OCI-LY7 (cell line): ENCODE measurements at regions not wholly inside any gene's neighbourhood (a gene's known extent, or its start where the extent isn't known, plus 50 kb on each side); places are given as distances from the start of the nearest gene placed in this dataset.

ENCODE experiments used
- BruUV-seq: library from RNA; stranded (reverse); fragments of 400-500 nt; replicated peaks from 2 replicates; lab custom pipeline; 2021; lab: Mats Ljungman, UMichigan
- CTCF ChIA-PET: fragments of 300-600 bp; sonication (Branson Sonifier 250); formaldehyde crosslinking; loops from one replicate; lab custom pipeline; 2022; ENCODE audit warnings: antibody characterized with exemption; ENCODE audit not compliant: unreplicated experiment; lab: Charles Lee
- POLR2A ChIA-PET: fragments of 300-600 bp; sonication (Branson Sonifier 250); formaldehyde crosslinking; loops from one replicate; lab custom pipeline; 2022; ENCODE audit warnings: antibody characterized with exemption; lab: Charles Lee
- DNase-seq: peaks from one replicate; pipeline ENCODE4 v3.0.0-alpha.2; 2015; ENCODE audit warnings: low spot score
- H2AFZ ChIP-seq: fragments of 200-600 bp; sonication (generic), shearing (Covaris generic); 2 replicates; pipeline ENCODE4 v1.6.1; 2014; ENCODE audit warnings: mild to moderate bottlenecking, antibody characterized with exemption, low read length, moderate library complexity
- H3K27ac ChIP-seq: fragments of 200-600 bp; sonication (generic); 2 replicates; pipeline ENCODE4 v1.5.1; 2014; ENCODE audit warnings: mixed run types, low read depth, mild to moderate bottlenecking, moderate library complexity, low read length, inconsistent platforms; ENCODE audit not compliant: poor library complexity, severe bottlenecking
- H3K36me3 ChIP-seq: fragments of 200-600 bp; sonication (generic); 2 replicates; pipeline ENCODE4 v1.6.1; 2014; ENCODE audit warnings: mild to moderate bottlenecking, antibody characterized with exemption, low read length, moderate library complexity, mixed read lengths; ENCODE audit not compliant: insufficient read depth
- H3K4me1 ChIP-seq: fragments of 200-600 bp; sonication (generic); 2 replicates; pipeline ENCODE4 v1.5.1; 2014; ENCODE audit warnings: mild to moderate bottlenecking, low read length; ENCODE audit not compliant: insufficient read depth, poor library complexity, severe bottlenecking
- H3K4me2 ChIP-seq: fragments of 200-600 bp; sonication (generic); 2 replicates; pipeline ENCODE4 v1.6.1; 2014; ENCODE audit warnings: mild to moderate bottlenecking, low read length
- H3K4me3 ChIP-seq: fragments of 200-600 bp; sonication (generic); 2 replicates; pipeline ENCODE4 v1.5.1; 2014; ENCODE audit warnings: mild to moderate bottlenecking, low read depth, low read length; ENCODE audit not compliant: poor library complexity, severe bottlenecking
- H3K79me2 ChIP-seq: fragments of 200-600 bp; sonication (generic); 2 replicates; pipeline ENCODE4 v1.6.1; 2016; ENCODE audit warnings: low read depth, mild to moderate bottlenecking, low read length, moderate library complexity, mixed read lengths; ENCODE audit not compliant: insufficient read depth
- H3K9me2 ChIP-seq: fragments of 200-600 bp; sonication (generic); 2 replicates; pipeline ENCODE4 v1.6.1; 2016; ENCODE audit warnings: mild to moderate bottlenecking, low read length, mixed read lengths; ENCODE audit not compliant: insufficient read depth
- H3K9me3 ChIP-seq: fragments of 200-600 bp; sonication (generic); 2 replicates; pipeline ENCODE4 v1.6.1; 2014; ENCODE audit warnings: mild to moderate bottlenecking, mixed run types, low read length, mixed read lengths
- H4K20me1 ChIP-seq: fragments of 200-600 bp; sonication (generic); 2 replicates; pipeline ENCODE4 v1.6.1; 2014; ENCODE audit warnings: mild to moderate bottlenecking, antibody characterized with exemption, low read length, moderate library complexity, mixed read lengths; ENCODE audit not compliant: insufficient read depth
- CTCF ChIP-seq: fragments of 200-600 bp; sonication (generic); conservative IDR thresholded peaks from 2 replicates; pipeline ENCODE4 v1.5.1; 2014; ENCODE audit warnings: mild to moderate bottlenecking, antibody characterized with exemption, low read length, moderate library complexity, mixed read lengths
- EZH2phosphoT487 ChIP-seq: fragments of 200-600 bp; sonication (generic); IDR thresholded peaks from 2 replicates; pipeline ENCODE4 v1.6.1; 2018; ENCODE audit warnings: low read depth, borderline replicate concordance, mild to moderate bottlenecking, mixed run types, antibody characterized with exemption, low read length, moderate library complexity, mixed read lengths
- intact Hi-C: fragments of 100-400 bp; cut with micrococcal nuclease; formaldehyde crosslinking; loops from one replicate; pipeline ENCODE4 v1.10.0; 2022; ENCODE audit not compliant: unreplicated experiment

- CTCF ChIA-PET, result no interaction called here
Measured at GRCh38 chr12:43029971-43030370, 440.4 kb upstream of the PRICKLE1 start.

GRCh38 chr12:43028826-43029225 lies 439.3 kb upstream of the PRICKLE1 start:
- Histone ChIP-seq H3K4me2 (no peak overlapping the region), H3K9me3 (no peaks in the 10 kb centered on the region), H3K4me3 (no peak overlapping the region), H3K27ac (no peak overlapping the region), H4K20me1 (no peaks in the 10 kb centered on the region), H3K79me2 (no peaks in the 10 kb centered on the region), H3K4me1 (no peaks in the 10 kb centered on the region), H2AFZ (no peak overlapping the region), H3K9me2 (no peaks in the 10 kb centered on the region), H3K36me3 (no peaks in the 10 kb centered on the region)
- POLR2A ChIA-PET, result no interaction called here
- CTCF ChIA-PET, result no interaction called here
- no peak for DNase-seq
- intact Hi-C loops, result no loop called here
- BruUV-seq, result no TSS peak
- TF ChIP-seq CTCF, result no peak
- TF ChIP-seq EZH2phosphoT487, result no peak

More at GRCh38 chr12:43029971-43030370, 440.4 kb upstream of the PRICKLE1 start:
- TF ChIP-seq CTCF (no peak), EZH2phosphoT487 (no peak)
- Histone ChIP-seq H3K79me2 (no peaks in the 10 kb centered on the region), H3K4me2 (no peak overlapping the region), H4K20me1 (no peaks in the 10 kb centered on the region), H2AFZ (no peak overlapping the region), H3K9me2 (no peaks in the 10 kb centered on the region), H3K36me3 (no peaks in the 10 kb centered on the region), H3K9me3 (no peaks in the 10 kb centered on the region), H3K4me3 (no peak overlapping the region), H3K27ac (no peak overlapping the region), H3K4me1 (no peaks in the 10 kb centered on the region)
- intact Hi-C loops, result no loop called here
- no TSS peak for BruUV-seq
- DNase-seq, result no peak
- POLR2A ChIA-PET, result no interaction called here

GRCh38 chr12:43022838-43023237 lies 433.3 kb upstream of the PRICKLE1 start:
- H3K4me1 ChIP-seq, result no peaks in the 10 kb centered on the region
- no peaks in the 10 kb centered on the region for H3K79me2 ChIP-seq
- no TSS peak for BruUV-seq
- no peak overlapping the region for H3K27ac ChIP-seq
- no peak overlapping the region for H3K4me2 ChIP-seq
- no peaks in the 10 kb centered on the region for H3K9me3 ChIP-seq
- intact Hi-C loops, result no loop called here
- no peak for DNase-seq
- no peak for TF ChIP-seq EZH2phosphoT487
- no peak for TF ChIP-seq CTCF
- H2AFZ ChIP-seq, result no peak overlapping the region
- no peaks in the 10 kb centered on the region for H4K20me1 ChIP-seq
- H3K9me2 ChIP-seq, result no peaks in the 10 kb centered on the region
- ChIA-PET POLR2A (no interaction called here), CTCF (no interaction called here)
- H3K36me3 ChIP-seq, result no peaks in the 10 kb centered on the region
- no peak overlapping the region for H3K4me3 ChIP-seq
